ENCODE measurements at regions not wholly inside any gene's neighbourhood (a gene's known extent, or its start where the extent isn't known, plus 50 kb on each side); places are given as distances from the start of the nearest gene placed in this dataset.
"Not testable (repeated sequence)": the region's sequence is repeated elsewhere in the genome, so short reads cannot be mapped to it uniquely, and the experiment has no call there.

GRCh38 chr12:60234611-60235195 is 638.9 kb downstream of the SLC16A7 start:
- H3K9me3 ChIP-seq (ENCODE audit: control insufficient read depth, low read length, poor library complexity, severe bottlenecking); H3K27me3 Mint-ChIP-seq; ATAC-seq; H3K4me3 Mint-ChIP-seq; H3K27ac Mint-ChIP-seq; DNase-seq; H3K36me3 Mint-ChIP-seq (ENCODE audit: low read depth); H3K4me1 Mint-ChIP-seq: not testable (repeated sequence)

GRCh38 chr12:60235261-60235660 is 639.4 kb downstream of the SLC16A7 start:
- H3K4me3 Mint-ChIP-seq = no peak overlapping the region
- H3K36me3 Mint-ChIP-seq (ENCODE audit: low read depth) = no peaks in the 10 kb centered on the region
- no peaks in the 10 kb centered on the region for H3K27me3 Mint-ChIP-seq
- ATAC-seq (no peak), DNase-seq (no peak)
- H3K9me3 ChIP-seq (ENCODE audit: control insufficient read depth, low read length, poor library complexity, severe bottlenecking) = no peaks in the 10 kb centered on the region
- H3K4me1 Mint-ChIP-seq = no peaks in the 10 kb centered on the region
- no peak overlapping the region for H3K27ac Mint-ChIP-seq

GRCh38 chr12:60236416-60236815 is 640.6 kb downstream of the SLC16A7 start:
- not testable (repeated sequence) for H3K4me3 Mint-ChIP-seq; H3K27me3 Mint-ChIP-seq; H3K36me3 Mint-ChIP-seq (ENCODE audit: low read depth); ATAC-seq; DNase-seq; H3K9me3 ChIP-seq (ENCODE audit: control insufficient read depth, low read length, poor library complexity, severe bottlenecking); H3K4me1 Mint-ChIP-seq; H3K27ac Mint-ChIP-seq

- Mint-ChIP-seq H3K4me1 (no peaks in the 10 kb centered on the region), H3K27me3 (no peaks in the 10 kb centered on the region), H3K36me3 (ENCODE audit: low read depth) (no peaks in the 10 kb centered on the region), H3K4me3 (no peak overlapping the region), H3K27ac (no peak overlapping the region)
- no peaks in the 10 kb centered on the region for H3K9me3 ChIP-seq (ENCODE audit: control insufficient read depth, low read length, poor library complexity, severe bottlenecking)
- DNase-seq = no peak
- no peak for ATAC-seq
Observed at GRCh38 chr12:60240891-60241290, 645.1 kb downstream of the SLC16A7 start.

- DNase-seq (no peak), ATAC-seq (no peak)
- H3K9me3 ChIP-seq (ENCODE audit: control insufficient read depth, low read length, poor library complexity, severe bottlenecking) = no peaks in the 10 kb centered on the region
- Mint-ChIP-seq H3K4me1 (no peaks in the 10 kb centered on the region), H3K4me3 (no peak overlapping the region), H3K36me3 (ENCODE audit: low read depth) (no peaks in the 10 kb centered on the region), H3K27ac (no peak overlapping the region), H3K27me3 (no peaks in the 10 kb centered on the region)
Observed at GRCh38 chr12:60251091-60251490, 655.3 kb downstream of the SLC16A7 start.

GRCh38 chr12:60252359-60253096 is 656.7 kb downstream of the SLC16A7 start:
- DNase-seq (no peak), ATAC-seq (no peak)
- no peaks in the 10 kb centered on the region for H3K4me1 Mint-ChIP-seq
- H3K27ac Mint-ChIP-seq = no peak overlapping the region
- H3K4me3 Mint-ChIP-seq = no peak overlapping the region
- H3K27me3 Mint-ChIP-seq = no peaks in the 10 kb centered on the region
- H3K36me3 Mint-ChIP-seq (ENCODE audit: low read depth) = no peaks in the 10 kb centered on the region
- H3K9me3 ChIP-seq (ENCODE audit: control insufficient read depth, low read length, poor library complexity, severe bottlenecking) = no peaks in the 10 kb centered on the region

GRCh38 chr12:60255044-60255443 is 659.2 kb downstream of the SLC16A7 start:
- ATAC-seq (no peak), DNase-seq (no peak)
- H3K36me3 Mint-ChIP-seq (ENCODE audit: low read depth) = no peaks in the 10 kb centered on the region
- H3K27me3 Mint-ChIP-seq = no peaks in the 10 kb centered on the region
- H3K4me1 Mint-ChIP-seq = no peaks in the 10 kb centered on the region
- no peak overlapping the region for H3K4me3 Mint-ChIP-seq
- H3K27ac Mint-ChIP-seq = no peak overlapping the region
- H3K9me3 ChIP-seq (ENCODE audit: control insufficient read depth, low read length, poor library complexity, severe bottlenecking) = no peaks in the 10 kb centered on the region

GRCh38 chr12:60257063-60257462 is 661.2 kb downstream of the SLC16A7 start:
- no peaks in the 10 kb centered on the region for H3K4me1 Mint-ChIP-seq

GRCh38 chr12:60259225-60259624 is 663.4 kb downstream of the SLC16A7 start:
- Mint-ChIP-seq H3K4me1 (no peaks in the 10 kb centered on the region), H3K36me3 (ENCODE audit: low read depth) (no peaks in the 10 kb centered on the region), H3K27me3 (no peaks in the 10 kb centered on the region), H3K27ac (no peak overlapping the region), H3K4me3 (no peak overlapping the region)
- H3K9me3 ChIP-seq (ENCODE audit: control insufficient read depth, low read length, poor library complexity, severe bottlenecking) = no peaks in the 10 kb centered on the region
- no peak for DNase-seq
- no peak for ATAC-seq

More at GRCh38 chr12:60257063-60257462, 661.2 kb downstream of the SLC16A7 start:
- no peak overlapping the region for H3K4me3 Mint-ChIP-seq
- no peak for DNase-seq
- H3K36me3 Mint-ChIP-seq (ENCODE audit: low read depth) = no peaks in the 10 kb centered on the region
- no peaks in the 10 kb centered on the region for H3K9me3 ChIP-seq (ENCODE audit: control insufficient read depth, low read length, poor library complexity, severe bottlenecking)
- no peaks in the 10 kb centered on the region for H3K27me3 Mint-ChIP-seq
- ATAC-seq = no peak
- no peak overlapping the region for H3K27ac Mint-ChIP-seq

- Mint-ChIP-seq H3K4me1 (no peaks in the 10 kb centered on the region), H3K4me3 (no peak overlapping the region), H3K27me3 (no peaks in the 10 kb centered on the region), H3K27ac (no peak overlapping the region), H3K36me3 (ENCODE audit: low read depth) (no peaks in the 10 kb centered on the region)
- H3K9me3 ChIP-seq (ENCODE audit: control insufficient read depth, low read length, poor library complexity, severe bottlenecking) = no peaks in the 10 kb centered on the region
- no peak for ATAC-seq
- no peak for DNase-seq
Observed at GRCh38 chr12:60262378-60262777, 666.5 kb downstream of the SLC16A7 start.

- Mint-ChIP-seq H3K4me1 (no peaks in the 10 kb centered on the region), H3K27ac (no peak overlapping the region), H3K36me3 (ENCODE audit: low read depth) (no peaks in the 10 kb centered on the region), H3K4me3 (no peak overlapping the region), H3K27me3 (no peaks in the 10 kb centered on the region)
- no peaks in the 10 kb centered on the region for H3K9me3 ChIP-seq (ENCODE audit: control insufficient read depth, low read length, poor library complexity, severe bottlenecking)
- no peak for DNase-seq
- no peak for ATAC-seq
Observed at GRCh38 chr12:60263161-60263560, 667.3 kb downstream of the SLC16A7 start.

- Mint-ChIP-seq H3K27ac (no peak overlapping the region), H3K27me3 (no peaks in the 10 kb centered on the region)
Observed at GRCh38 chr12:60263836-60264493, 668.1 kb downstream of the SLC16A7 start.

GRCh38 chr12:60265741-60266140 is 669.9 kb downstream of the SLC16A7 start:
- Mint-ChIP-seq H3K36me3 (ENCODE audit: low read depth) (no peaks in the 10 kb centered on the region), H3K27me3 (no peaks in the 10 kb centered on the region), H3K27ac (no peak overlapping the region), H3K4me3 (no peak overlapping the region), H3K4me1 (no peaks in the 10 kb centered on the region)
- ATAC-seq (no peak), DNase-seq (no peak)
- no peaks in the 10 kb centered on the region for H3K9me3 ChIP-seq (ENCODE audit: control insufficient read depth, low read length, poor library complexity, severe bottlenecking)

More at GRCh38 chr12:60263836-60264493, 668.1 kb downstream of the SLC16A7 start:
- H3K36me3 Mint-ChIP-seq (ENCODE audit: low read depth) = no peaks in the 10 kb centered on the region
- no peaks in the 10 kb centered on the region for H3K4me1 Mint-ChIP-seq
- DNase-seq = no peak
- H3K9me3 ChIP-seq (ENCODE audit: control insufficient read depth, low read length, poor library complexity, severe bottlenecking) = no peaks in the 10 kb centered on the region
- no peak overlapping the region for H3K4me3 Mint-ChIP-seq
- no peak for ATAC-seq
